ENCODE measurements at regions not wholly inside any gene's neighbourhood (a gene's known extent, or its start where the extent isn't known, plus 50 kb on each side); places are given as distances from the start of the nearest gene placed in this dataset.

- TF ChIP-seq CTCF (IDR thresholded peaks at IDR 0.05; ENCODE audit: low read depth, low read length) (no peak), EZH2phosphoT487 (IDR thresholded peaks at IDR 0.05; ENCODE audit: low read depth) (no peak)
Measured at GRCh38 chr10:128777342-128777741, 651.1 kb upstream of the MKI67 start.

Measured in OCI-LY3 (cell line).